T-helper 2 cell treated with Interferon-gamma antibody and Interleukin-4, amounts not matched to agents 5 μg/mL and 100 μg/mL, for 36 hours (primary cell): ENCODE measurements at regions not wholly inside any gene's neighbourhood (a gene's known extent, or its start where the extent isn't known, plus 50 kb on each side); places are given as distances from the start of the nearest gene placed in this dataset.
A peak's percentile ranks its signal among the peaks of the same experiment; 100 is the strongest.

ENCODE experiments used
- DNase-seq: peaks from one replicate; pipeline ENCODE4 v3.0.0; 2021; ENCODE audit warnings: low spot score
- H3K27ac Mint-ChIP-seq: one replicate; pipeline ENCODE4 v1.8.0; 2021; ENCODE audit warnings: mild to moderate bottlenecking, mixed read lengths
- H3K27me3 Mint-ChIP-seq: one replicate; pipeline ENCODE4 v1.8.0; 2021; ENCODE audit warnings: low read depth, mixed read lengths
- H3K36me3 Mint-ChIP-seq: one replicate; pipeline ENCODE4 v1.8.0; 2021; ENCODE audit warnings: low read depth, mixed read lengths
- H3K4me1 Mint-ChIP-seq: one replicate; pipeline ENCODE4 v1.8.0; 2021; ENCODE audit warnings: low read depth, mixed read lengths
- H3K4me3 Mint-ChIP-seq: one replicate; pipeline ENCODE4 v1.8.0; 2022; ENCODE audit warnings: mild to moderate bottlenecking, moderate library complexity, mixed read lengths
- H3K9me3 Mint-ChIP-seq: one replicate; pipeline ENCODE4 v1.8.0; 2021; ENCODE audit warnings: mixed read lengths

DNA sequence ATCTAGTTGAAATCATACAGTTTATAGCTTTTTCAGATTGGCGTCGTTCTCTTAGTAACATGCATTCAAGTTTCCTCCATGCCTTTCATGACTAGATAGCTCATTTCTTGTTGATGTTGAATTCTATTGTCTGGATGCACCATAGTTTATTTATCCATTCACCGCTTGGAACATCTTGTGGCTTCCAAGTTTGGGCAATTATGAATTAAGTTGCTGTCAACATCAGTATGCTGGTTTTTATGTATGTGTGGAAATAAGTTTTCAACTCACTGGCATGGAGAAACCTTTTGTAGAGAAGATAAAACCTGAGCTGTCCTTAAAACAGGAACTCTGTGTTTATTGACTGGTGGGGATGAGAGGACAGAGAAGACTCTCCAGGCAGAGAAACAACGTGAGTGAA, 248.0 kb downstream of the CDC5L start:
- Mint-ChIP-seq H3K27ac (no peak overlapping the region), H3K36me3 (no peaks in the 10 kb centered on the region), H3K27me3 (no peaks in the 10 kb centered on the region), H3K9me3 (no peaks in the 10 kb centered on the region), H3K4me3 (no peak overlapping the region), H3K4me1 (peaks cover 2% of the 10 kb centered on the region)
- DNase-seq = no peak

DNA sequence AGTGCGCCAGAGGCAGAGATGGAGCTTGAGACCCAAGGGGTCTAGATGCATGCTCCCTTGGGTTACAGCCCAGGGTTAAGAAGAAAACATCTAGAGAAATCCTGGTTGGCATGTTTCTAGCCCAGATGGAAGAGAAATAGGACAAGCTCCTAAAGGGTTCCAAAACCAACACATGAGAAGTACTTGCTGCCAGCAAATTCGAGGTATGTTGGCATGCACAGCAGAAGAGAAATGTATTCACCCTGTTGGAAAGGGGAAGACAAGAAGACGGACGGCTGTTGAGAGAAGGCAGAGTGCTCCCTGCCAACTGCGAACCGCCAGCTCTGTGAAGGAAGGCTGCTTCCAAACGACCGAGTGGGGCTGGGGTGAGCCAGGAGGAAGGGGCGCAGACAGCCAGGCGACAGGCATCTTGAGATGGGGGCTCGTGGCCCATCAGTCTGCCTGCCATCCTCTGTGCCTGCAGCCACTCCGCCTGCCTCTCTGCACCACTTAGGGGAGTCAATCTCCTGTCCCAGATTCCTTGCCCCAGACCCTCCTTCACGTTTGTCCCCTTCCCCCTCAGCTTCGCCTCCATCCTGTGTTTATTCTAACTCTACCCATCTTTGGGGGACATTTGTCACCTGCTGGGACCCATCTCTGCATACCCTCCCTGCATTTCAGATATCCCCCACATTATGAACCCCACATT, 249.2 kb downstream of the CDC5L start:
- Mint-ChIP-seq H3K36me3 (no peaks in the 10 kb centered on the region), H3K9me3 (no peaks in the 10 kb centered on the region), H3K4me1 (peaks cover 4% of the 10 kb centered on the region), H3K27me3 (no peaks in the 10 kb centered on the region), H3K4me3 (no peak overlapping the region), H3K27ac (no peak overlapping the region)
- DNase-seq = no peak

DNA sequence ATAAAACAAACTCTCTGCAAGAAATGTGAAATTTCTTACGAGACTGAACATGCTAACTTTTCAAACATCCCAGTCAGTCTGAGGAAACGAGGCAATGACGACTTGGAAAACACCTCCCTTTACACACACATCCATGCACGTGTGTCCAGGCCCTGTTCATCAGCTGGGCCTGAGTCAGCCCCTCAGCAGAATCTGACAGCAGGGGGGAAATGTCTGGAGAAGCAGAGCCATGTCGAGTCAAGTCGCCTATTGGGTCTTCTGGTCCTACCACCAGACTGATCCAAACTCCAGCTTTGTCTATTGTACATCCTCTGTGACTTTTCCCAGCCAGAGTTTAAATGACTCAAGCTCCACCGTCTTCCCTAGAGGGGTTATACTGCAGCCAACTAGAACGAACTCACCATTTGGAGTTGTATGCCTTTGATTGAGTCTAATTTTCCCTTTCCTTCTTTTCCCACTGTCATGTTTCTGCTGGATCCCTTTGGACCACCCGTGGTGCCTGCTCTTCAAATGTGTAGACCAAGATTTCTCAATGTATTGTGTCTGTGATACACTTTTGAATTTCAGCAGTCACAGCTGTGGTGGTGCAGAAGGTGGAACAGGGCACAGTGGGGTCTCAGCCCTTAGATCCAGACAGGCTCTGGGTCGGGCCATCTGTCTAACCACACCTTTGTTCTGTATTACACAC, 254.0 kb downstream of the CDC5L start:
- no peaks in the 10 kb centered on the region for H3K9me3 Mint-ChIP-seq
- no peaks in the 10 kb centered on the region for H3K36me3 Mint-ChIP-seq
- H3K4me1 Mint-ChIP-seq = peaks cover 16% of the 10 kb centered on the region
- no peak for DNase-seq
- H3K4me3 Mint-ChIP-seq = no peak overlapping the region
- H3K27me3 Mint-ChIP-seq = no peaks in the 10 kb centered on the region
- no peak overlapping the region for H3K27ac Mint-ChIP-seq

DNA sequence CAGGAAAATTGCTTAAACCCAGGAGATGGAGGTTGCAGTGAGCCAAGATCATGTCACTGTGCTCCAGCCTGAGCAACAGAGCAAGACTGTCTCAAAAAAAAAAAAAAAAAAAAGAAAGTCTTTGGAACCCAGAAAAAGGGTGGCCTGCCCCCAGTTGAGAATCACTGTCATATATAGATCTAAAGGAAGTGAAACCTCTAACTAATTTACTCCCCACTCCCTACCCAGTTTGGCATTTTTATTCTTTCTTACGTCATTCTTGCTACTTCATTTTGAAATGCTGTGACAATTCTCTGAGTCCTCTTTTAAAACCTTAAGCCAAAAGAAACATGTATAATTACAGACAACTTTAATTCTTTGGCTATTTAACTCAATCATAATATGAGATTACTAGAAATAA, 254.8 kb downstream of the CDC5L start:
- DNase-seq = peak; percentile 13
- Mint-ChIP-seq H3K4me1 (peaks cover 16% of the 10 kb centered on the region), H3K27ac (peak overlapping the region; percentile 73), H3K4me3 (no peak overlapping the region), H3K27me3 (no peaks in the 10 kb centered on the region), H3K9me3 (no peaks in the 10 kb centered on the region), H3K36me3 (no peaks in the 10 kb centered on the region)

DNA sequence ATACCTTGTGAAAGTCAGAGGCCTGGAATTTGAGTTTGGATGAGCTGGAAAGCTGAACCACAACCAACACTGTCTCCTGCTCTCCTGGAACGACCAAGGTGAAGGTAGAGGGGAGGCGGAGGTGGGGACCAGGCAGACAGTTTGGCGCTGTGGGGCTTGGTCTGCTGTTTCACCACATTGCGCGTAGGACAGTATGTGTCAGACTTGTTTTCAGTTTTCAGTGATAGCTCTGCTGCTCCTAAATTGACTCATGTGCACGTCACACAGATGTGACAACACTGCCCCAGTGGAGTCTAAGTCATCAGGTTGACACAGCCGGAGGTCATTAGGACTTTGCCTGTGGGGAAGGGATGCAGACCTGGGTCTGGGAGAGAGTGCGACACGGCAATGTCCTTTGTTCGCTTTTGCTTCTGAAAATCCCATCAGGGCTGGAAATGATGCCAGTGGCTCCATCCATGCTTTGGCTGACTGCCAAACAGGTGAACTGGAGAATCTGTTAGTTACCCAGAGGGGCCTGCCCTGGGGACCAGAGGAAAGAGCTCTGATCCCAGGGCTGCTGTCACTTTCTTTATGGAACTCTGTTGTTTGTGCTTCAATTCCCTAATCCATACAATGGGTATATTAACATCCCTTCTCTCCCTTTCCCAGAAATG, 255.5 kb downstream of the CDC5L start:
- Mint-ChIP-seq H3K27ac (peak overlapping the region; percentile 73), H3K9me3 (no peaks in the 10 kb centered on the region), H3K4me3 (no peak overlapping the region), H3K27me3 (no peaks in the 10 kb centered on the region), H3K36me3 (no peaks in the 10 kb centered on the region), H3K4me1 (peaks cover 16% of the 10 kb centered on the region)
- peak; percentile 83 for DNase-seq

DNA sequence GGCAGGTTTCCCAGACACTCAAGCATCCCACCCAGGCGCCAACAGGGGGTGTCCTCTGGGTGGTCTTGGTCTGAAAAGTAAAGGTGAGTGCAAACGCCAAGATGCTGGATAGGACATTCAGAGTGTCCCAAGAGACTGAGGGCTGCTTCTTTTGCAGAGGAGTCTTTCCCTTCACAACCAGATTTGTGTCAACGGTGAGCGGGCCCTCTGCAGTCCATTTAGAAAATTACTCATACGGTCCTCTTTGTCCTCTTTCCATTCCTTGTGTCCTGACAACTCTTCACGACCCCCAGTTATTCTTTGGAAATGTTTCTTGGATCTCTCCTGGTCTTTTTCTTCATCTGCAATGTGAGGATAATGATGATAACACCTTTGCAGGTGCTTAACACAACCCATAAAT, 257.8 kb downstream of the CDC5L start:
- H3K4me3 Mint-ChIP-seq = no peak overlapping the region
- peaks cover 3% of the 10 kb centered on the region for H3K9me3 Mint-ChIP-seq
- H3K4me1 Mint-ChIP-seq = peaks cover 21% of the 10 kb centered on the region
- no peak overlapping the region for H3K27ac Mint-ChIP-seq
- no peak for DNase-seq
- H3K27me3 Mint-ChIP-seq = no peaks in the 10 kb centered on the region
- no peaks in the 10 kb centered on the region for H3K36me3 Mint-ChIP-seq

DNA sequence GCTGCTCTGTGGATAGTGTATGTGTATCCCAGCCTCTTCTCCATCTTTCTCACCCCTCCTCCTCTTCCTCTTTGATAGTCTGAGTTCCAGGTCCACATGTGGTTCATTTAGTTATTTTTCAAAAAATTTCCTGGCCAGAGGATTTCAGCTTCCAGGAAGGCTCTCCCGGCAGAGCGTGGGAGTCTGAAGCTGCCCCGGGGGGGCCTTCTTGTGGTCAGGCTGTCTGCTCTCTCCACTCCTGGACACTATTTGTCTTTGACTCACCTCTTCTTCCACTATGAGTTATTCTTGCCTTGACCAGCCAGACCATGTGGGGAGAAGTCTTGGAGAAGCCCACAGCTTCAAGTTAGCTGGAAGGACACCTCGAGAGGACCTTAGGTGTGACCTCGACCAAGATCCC, 258.8 kb downstream of the CDC5L start:
- Mint-ChIP-seq H3K36me3 (no peaks in the 10 kb centered on the region), H3K4me1 (peaks cover 20% of the 10 kb centered on the region), H3K27me3 (no peaks in the 10 kb centered on the region), H3K4me3 (no peak overlapping the region), H3K27ac (no peak overlapping the region), H3K9me3 (peaks cover 3% of the 10 kb centered on the region)
- no peak for DNase-seq

DNA sequence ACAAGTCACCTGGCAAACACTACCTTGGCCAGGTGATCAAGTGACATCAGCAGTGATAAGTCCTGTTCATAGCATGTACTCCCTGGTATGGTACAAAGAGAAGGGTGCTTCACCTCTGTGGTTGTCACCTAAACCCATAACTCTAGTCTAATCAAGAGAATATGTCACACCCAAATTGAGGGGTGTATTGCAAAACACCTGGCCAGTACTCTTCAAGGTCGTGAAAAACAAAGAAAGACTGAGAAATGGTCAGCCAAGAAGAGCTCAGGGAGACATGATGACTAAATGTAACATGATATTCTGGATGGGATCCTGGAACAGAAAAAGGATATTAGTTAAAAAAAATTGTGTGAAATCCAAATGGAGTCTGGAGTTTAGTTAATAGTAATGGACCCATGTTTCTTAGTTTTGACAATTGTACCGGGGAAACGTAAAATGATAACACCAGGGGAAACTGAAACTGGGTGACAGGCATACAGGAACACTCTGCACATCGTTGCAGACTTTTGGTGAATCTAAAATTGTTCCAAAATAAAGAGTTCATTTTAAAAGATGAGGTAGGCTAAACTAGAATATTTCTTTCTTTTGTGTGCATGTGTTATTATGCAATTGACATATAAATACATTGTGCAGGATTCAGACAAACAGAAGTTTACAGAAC, 262.0 kb downstream of the CDC5L start:
- no peaks in the 10 kb centered on the region for H3K36me3 Mint-ChIP-seq
- H3K4me1 Mint-ChIP-seq = peaks cover 5% of the 10 kb centered on the region
- H3K9me3 Mint-ChIP-seq = peaks cover 3% of the 10 kb centered on the region
- no peaks in the 10 kb centered on the region for H3K27me3 Mint-ChIP-seq
- no peak overlapping the region for H3K27ac Mint-ChIP-seq
- H3K4me3 Mint-ChIP-seq = no peak overlapping the region
- no peak for DNase-seq

DNA sequence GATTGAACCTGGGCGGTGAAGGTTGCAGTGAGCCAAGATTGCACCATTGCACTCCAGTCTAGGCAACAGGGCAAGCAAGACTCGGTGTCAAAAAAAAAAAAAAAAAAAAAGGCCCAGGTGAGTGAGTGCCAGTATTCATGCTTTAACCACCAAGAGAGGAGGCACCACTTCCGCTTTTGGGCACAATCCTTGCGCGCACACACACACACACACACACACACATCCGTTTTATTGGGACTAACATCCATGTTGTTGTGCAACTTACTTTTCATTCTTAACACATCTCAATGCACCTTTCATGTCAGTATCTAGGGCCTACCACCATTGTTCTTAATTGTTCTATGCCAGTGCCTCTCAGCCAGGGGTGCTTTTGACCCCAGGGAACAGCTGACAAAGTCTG, 263.0 kb downstream of the CDC5L start:
- DNase-seq = no peak
- Mint-ChIP-seq H3K9me3 (peaks cover 3% of the 10 kb centered on the region), H3K4me3 (no peak overlapping the region), H3K4me1 (peaks cover 8% of the 10 kb centered on the region), H3K27me3 (no peaks in the 10 kb centered on the region), H3K27ac (no peak overlapping the region), H3K36me3 (no peaks in the 10 kb centered on the region)

DNA sequence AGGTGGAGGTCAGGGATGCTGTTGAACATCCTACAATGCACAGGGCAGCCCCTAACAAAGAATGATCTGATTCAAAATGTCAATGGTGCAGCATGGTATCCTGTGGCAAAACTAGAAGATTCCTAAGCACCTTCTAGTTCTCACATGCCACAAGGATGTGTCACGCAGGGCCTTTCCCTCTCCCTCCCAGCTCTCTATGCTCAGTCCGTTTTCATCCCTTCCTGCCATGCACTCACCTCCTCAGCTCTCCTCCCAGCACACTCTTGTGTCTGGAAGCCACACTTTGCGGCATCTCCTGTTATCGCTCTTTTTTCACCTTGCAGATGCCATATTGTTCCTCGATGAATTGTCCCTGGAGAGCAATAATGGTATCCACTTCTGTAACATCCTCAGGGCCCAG, 263.4 kb downstream of the CDC5L start:
- no peak overlapping the region for H3K4me3 Mint-ChIP-seq
- H3K4me1 Mint-ChIP-seq = peaks cover 10% of the 10 kb centered on the region
- peaks cover 3% of the 10 kb centered on the region for H3K9me3 Mint-ChIP-seq
- no peaks in the 10 kb centered on the region for H3K36me3 Mint-ChIP-seq
- no peaks in the 10 kb centered on the region for H3K27me3 Mint-ChIP-seq
- no peak overlapping the region for H3K27ac Mint-ChIP-seq
- no peak for DNase-seq

DNA sequence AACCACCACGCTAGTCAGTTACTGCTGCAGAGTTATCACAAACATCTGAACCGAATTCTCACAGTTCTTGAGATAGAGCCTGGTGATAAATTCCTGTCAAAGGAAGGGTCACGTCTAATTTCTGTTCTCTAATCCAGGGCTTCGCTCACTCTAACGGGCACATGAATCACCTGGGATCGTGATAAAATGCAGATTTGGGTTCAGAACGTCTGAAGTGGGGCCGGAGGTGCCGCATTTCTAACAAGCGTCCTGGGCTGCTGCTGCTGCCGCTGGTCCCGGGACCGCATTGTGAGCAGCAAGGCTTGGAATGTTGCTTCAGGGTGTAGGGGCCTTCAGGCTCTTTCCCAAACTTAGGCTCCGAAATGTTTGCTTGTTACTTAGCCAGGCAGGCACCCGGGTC, 264.1 kb downstream of the CDC5L start:
- H3K9me3 Mint-ChIP-seq = peaks cover 3% of the 10 kb centered on the region
- H3K27ac Mint-ChIP-seq = no peak overlapping the region
- H3K27me3 Mint-ChIP-seq = no peaks in the 10 kb centered on the region
- DNase-seq = no peak
- H3K36me3 Mint-ChIP-seq = no peaks in the 10 kb centered on the region
- no peak overlapping the region for H3K4me3 Mint-ChIP-seq
- peaks cover 10% of the 10 kb centered on the region for H3K4me1 Mint-ChIP-seq

DNA sequence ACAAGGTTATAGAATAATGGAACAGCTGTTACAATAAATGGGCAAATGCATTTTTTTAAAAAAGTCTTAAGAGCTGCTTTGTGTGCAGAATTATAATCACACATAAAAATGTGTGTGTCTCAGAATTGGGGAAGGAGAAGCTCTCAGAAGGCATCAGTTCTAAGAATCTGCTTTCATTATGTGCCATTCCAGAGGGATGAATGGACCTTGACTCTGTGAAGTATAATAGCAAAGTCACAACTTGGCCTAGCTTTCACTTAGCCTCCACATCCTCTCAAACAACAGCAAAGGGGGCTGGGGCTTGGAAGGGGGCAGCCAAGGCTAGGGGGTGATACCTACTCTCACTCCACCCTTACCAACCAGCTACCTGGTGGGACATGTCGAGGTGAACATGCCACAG, 265.0 kb downstream of the CDC5L start:
- no peak for DNase-seq
- Mint-ChIP-seq H3K4me3 (no peak overlapping the region), H3K4me1 (peaks cover 10% of the 10 kb centered on the region), H3K27ac (no peak overlapping the region), H3K9me3 (peaks cover 3% of the 10 kb centered on the region), H3K27me3 (no peaks in the 10 kb centered on the region), H3K36me3 (no peaks in the 10 kb centered on the region)

DNA sequence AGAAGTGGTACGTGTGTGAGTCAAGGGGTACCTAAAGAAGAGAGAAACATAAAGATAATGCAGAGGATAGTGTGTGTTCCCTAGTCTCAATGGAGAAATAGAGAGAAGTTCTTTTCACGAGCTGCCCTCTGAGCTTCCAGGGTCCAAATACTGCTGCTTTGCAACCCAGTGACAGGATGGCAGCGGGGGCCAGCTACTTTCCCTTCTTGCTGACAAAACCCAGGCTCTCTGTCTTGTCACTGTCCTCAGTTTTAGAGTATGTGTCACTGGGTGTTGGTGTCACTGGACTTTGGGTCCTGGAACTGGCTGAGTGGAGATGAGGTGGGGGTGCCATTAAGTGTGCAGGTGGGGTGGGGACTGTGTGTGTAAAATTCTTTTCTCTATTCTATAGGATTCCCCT, 265.6 kb downstream of the CDC5L start:
- Mint-ChIP-seq H3K36me3 (no peaks in the 10 kb centered on the region), H3K4me3 (no peak overlapping the region), H3K4me1 (peaks cover 10% of the 10 kb centered on the region), H3K27me3 (no peaks in the 10 kb centered on the region), H3K9me3 (peaks cover 3% of the 10 kb centered on the region), H3K27ac (no peak overlapping the region)
- DNase-seq = no peak

DNA sequence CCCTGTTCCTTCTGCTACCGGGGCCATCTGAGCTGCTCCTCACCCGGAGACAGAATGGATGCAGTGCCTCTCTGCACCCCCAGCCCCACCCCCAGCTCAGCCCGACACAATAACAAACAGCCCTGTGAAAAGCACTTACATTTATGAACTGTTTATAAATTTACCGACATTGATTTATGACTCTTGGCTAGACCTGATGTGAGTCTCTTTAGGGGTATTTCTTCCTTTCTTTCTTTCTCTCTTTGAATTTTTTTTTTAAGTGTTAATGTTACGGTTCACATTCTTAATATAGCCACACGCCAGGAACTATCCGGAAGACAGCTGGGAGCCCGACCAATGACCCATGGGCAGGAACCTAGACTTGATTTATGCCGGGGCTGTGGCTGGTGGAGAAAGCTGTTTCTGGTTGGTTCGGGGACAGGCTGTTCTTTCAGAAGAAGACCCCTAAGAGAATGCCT, 266.3 kb downstream of the CDC5L start:
- no peak for DNase-seq

More for the DNA sequence above, 266.3 kb downstream of the CDC5L start:
- no peak overlapping the region for H3K4me3 Mint-ChIP-seq
- H3K9me3 Mint-ChIP-seq = peaks cover 7% of the 10 kb centered on the region
- no peaks in the 10 kb centered on the region for H3K27me3 Mint-ChIP-seq
- H3K4me1 Mint-ChIP-seq = peaks cover 10% of the 10 kb centered on the region
- no peak overlapping the region for H3K27ac Mint-ChIP-seq
- H3K36me3 Mint-ChIP-seq = no peaks in the 10 kb centered on the region
